ENCODE measurements at regions not wholly inside any gene's neighbourhood (a gene's known extent, or its start where the extent isn't known, plus 50 kb on each side); places are given as distances from the start of the nearest gene placed in this dataset.

DNA sequence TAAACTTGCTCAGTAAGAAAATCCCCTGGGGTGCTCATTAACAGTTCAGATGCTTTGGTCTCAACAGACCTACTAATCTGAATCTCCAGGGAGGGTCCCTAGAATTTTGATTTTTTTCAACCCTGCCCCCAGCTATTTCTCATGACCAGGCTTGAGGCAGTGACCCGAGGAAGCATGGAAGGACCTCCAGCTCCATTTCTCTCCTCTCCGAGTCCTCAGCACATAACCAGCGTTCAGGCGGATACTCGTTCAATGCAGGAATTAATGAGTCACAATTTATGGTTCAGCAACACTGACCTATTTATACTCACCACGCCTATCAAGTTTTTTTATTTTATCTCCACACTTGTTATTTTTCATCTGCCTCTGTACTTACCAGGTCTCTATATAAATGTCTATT is 369.2 kb upstream of the CDH4 start:
- no peak for DNase-seq

DNA sequence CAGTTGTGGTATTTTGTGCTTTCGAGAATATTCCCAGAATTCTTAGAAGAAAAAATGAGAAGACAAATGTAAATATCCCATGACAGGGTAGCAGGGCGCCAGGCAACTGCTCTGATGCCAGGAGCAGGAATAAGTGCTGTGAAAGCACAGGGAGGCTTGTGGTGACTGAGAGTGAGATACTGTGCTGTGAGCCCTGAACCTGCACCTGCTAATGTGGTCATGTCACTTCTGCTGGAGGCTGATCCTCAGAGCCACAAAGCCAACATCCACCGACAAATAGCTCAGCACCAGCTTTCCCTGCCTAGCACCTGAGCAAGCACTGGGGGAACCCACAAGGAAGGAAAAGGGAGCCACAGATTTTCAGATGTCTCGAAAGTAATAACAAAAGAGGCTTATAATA is 368.6 kb upstream of the CDH4 start:
- no peak for DNase-seq

DNA sequence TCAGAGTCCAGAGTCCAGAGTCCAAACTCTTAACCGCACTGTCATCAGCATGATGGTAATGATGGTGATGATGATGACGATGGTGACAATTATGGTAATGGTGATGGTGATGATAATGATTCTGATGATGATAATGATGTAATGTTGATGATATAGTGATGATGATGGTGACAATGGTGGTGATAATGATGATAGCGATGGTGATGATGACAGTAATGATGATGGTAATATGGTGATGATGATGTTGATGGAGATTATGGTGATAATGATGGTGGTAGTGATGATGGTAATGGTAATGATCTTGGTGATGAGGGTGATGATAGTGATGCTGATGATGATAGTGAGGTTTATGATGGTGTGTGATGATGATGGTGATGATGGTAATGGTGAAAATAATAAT is 367.8 kb upstream of the CDH4 start:
- DNase-seq, result no peak

DNA sequence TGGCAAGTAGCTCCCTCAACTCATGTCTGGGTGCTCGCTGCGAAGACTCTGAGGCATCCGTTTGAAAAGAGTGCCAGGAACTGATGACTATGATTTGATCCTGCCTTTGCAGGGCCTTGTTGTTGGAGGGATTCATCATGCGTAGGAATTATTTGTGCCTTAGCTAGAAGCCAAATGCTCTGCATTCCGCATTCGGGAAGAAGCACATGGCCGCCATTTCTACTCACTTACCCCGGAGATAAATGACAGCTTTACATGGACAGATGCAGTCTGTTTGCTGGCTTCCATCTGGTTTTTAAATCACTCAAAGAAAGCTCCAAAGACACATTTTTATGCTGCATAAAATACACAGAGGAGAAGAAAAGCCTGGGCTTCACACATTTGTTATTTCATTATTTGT is 363.3 kb upstream of the CDH4 start:
- DNase-seq, result no peak

DNA sequence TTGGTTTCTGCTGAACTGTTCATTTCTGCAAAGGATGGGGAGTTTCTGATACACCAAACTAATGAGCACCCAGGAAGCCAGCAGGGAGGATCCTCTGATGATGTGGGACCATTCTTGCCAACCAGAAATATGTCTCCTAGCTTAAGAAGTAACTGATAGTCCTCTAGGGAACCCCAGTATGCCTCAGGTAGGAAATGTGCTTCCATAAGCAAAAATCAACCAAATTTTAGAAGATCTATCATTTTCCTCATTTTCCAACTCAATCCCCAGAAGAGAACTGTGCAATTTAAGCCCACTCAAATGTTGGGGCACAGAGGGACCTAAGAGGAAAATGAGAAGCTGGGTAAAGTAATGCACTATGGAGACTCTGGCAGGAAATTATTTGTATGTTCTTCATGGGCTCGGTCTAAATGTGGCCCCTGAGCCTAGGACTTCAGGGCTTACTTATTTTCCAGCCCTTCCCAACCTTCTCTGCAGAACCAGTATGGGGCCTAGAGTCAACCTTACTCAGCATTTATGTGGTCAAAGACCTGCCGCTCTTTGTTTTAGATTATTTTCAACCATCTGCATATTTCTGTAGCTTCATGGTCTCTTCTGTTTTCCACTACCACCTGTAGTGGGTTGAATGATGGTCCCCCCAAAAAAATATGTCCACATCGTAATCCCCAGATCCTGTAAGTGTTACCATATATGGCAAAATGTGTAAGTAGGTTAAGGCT is 359.8 kb upstream of the CDH4 start:
- DNase-seq, result no peak

DNA sequence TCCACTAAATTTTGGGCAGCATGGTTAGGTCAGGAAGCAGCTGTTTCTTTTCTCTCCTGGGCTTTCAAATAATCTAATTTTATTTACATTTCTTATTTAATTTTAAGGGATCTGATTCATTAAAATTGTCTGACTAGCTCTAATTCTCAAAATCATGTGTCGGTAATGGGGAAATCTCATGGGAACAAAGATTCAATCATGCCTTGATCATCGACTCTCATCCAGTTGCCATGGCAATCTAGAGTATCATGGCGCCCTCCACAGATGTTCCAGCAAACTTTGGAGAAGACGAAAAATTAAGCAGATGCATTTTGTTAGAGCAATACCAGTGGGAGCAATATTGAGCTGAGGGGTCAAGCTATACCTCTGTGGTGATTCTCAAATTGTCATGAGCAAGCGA is 358.0 kb upstream of the CDH4 start:
- DNase-seq, result no peak

DNA sequence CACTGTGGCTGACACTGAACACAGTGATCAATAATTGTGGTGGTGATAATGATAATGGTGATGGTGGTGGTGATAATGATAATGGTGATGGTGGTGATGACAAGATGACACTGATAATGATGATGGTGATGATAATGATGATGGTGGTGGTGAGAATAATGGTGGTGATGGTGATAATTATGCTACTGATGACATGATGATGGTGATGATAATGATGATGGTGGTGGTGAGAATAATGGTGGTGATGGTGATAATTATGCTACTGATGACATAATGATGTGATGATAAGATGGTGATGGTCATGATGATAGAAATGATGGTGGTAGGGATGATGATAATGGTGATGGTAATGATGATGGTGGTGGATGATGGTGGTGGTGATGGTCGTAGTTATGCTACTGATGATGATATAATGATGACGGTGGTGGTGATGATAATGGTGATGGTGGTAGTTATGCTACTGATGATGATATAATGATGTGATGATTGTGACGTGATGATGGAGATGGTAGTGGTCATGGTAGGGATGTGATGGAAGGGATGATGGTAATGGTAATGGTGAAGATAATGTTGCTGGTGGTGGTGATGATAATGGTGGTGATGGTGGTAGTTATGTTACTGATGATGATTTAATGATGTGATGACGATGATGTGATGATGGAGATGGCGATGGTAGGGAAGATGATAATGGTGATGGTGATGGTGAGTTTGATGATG is 356.5 kb upstream of the CDH4 start:
- DNase-seq, result no peak

DNA sequence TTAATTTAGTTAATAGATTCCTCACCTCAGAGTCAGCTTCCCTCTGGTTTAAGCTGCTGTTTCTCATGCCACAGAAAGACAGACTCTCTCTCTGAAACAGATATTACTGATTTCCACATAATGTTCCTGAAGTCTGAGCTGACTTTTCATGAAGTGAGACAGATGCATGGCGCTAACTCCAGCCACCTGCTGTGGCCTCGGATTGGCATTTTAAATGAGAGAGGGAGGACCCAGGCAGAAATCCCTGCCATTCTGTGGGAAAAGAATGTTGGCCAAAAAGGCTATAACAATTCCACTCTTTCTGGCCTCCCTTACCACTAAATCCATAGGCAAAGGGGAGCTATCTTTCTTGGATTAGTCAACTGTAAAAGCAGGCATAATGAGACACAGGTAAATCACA is 354.1 kb upstream of the CDH4 start:
- DNase-seq, result no peak

DNA sequence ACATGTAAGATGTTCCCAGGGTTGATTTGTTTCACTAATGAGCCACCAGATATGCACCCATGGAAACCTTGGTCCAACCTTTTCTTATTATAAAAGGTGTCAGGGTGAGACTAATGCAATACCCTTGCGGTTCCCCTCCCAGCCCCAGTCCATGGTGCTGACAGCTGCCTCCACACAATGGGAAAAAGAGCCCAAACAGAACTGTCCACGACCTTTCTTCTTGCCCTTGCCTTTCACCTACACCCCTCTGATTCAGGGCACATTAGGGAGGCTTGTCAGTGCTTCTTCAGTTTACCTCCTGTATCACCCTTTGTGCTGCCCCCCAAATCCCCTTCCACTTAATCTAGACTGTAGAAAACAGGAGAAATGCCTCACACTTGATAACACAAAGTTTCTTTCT is 352.7 kb upstream of the CDH4 start:
- DNase-seq, result no peak

DNA sequence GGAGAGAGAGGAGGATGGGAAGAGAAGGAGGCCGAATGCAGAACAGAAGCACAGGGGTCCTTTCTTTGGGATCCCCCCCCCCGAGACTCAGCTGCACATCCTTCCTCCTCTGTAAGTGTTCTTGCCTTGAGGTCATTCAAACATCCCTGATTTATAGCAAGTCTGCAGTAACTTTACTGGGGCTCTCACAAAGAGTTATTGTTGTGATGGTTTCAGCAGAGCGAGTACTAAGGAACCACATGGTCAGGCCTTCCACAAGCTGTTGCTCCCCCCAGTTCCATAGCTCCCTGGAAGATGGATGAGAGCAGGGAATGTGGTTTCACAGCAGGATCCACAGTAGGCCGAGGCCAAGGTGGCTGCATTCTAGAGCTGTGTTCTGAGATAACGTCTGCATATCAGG is 351.4 kb upstream of the CDH4 start:
- DNase-seq, result no peak

DNA sequence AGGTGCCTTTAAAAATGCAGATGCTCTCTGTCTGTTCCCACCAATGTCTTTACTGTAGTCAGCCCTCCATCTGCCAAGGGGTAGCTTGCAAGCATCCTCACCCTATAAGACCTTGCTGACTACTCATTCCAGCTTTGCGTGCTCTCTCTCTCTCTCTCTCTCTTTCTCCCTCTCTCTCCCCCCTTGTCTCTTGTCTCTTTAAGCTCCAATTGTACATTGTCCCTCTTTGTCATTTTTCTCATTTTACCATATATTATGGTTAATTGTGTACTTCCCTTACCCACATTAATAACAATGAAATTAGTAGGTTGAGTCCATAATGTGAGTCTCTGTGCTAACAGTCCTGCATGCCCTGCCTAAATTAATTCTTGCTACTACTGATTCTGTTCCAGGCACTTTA is 350.2 kb upstream of the CDH4 start:
- no peak for DNase-seq

DNA sequence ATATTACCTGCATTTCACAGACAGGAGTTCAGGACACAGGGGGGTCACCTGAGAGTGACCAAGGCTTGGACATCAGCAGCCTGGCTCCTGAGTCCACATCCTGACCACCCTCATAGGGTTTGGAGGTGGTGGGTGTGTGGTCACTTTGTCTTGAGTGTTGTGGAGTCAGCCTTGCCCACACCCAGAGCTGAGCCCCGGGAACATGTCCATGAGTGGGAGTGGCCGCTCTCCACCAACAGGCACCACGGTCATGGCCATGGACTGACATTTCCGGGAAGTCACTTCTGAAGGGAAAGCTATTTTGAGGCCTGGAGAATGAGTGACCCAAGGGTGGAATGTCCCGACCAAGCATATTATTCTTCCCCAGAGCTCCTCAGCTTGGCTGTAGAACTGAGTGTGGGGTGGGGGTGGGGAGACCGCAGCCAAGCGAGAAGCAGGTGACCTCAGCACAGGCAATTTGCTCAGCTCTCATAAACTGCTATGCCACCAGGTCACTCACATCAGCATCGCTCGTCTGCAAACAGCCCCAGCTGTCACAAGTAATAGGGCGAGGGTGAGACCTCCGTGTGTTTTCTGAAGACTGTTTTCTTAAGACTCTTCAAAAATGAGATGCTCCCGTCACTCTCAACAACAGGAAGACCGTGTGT is 348.6 kb upstream of the CDH4 start:
- no peak for DNase-seq

DNA sequence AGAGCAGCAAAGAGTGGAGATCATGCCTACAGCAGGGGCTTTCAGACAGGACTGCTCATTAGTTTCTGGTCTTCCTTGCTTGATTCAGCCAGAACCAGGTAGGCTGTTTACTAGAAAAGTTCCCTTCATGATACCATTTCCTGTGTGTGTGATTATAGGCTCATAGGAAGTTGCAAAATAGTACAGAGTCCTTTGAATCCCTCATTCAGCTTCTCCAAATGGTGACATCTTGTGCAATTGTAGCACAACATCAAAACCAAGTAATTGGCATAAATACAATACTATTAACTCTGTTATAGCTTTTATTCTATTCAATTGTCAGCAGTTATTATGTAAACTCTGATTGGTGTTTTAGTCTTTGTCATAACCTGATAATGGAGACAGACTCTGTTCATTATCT is 347.3 kb upstream of the CDH4 start:
- no peak for DNase-seq

DNA sequence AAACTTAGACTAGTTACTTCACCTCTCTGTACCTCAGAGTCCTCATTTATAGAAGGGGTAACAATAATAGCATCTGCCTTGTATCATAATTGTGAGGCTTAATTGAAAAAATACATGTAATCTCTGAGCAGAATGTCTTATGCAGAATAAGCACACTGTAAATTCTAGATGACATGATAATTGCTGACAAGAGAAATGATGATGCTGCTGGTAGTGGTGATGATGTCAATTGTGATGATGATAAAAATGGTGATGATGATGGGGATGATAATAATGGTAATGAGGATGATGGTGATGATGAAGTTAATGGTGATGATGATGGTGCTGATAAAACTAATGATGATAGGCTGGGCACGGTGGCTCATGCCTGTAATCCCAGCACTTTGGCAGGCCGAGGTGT is 346.1 kb upstream of the CDH4 start:
- DNase-seq, result no peak

DNA sequence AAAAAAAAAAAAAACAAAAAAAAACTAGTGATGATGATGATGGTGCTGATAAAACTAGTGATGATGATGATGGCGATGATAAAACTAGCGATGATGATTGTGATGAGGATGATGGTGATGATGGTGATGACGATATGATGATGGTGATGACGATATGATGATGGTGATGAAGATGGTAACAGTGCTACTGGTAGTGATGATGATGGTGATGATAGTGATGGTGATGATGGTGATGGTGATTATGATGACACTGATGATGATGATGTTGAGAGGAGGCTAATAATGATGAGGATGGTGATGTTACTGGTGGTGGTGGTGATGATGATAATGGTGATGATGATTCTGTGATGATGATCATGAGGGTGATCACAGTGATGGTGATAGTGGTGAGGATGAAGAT is 345.5 kb upstream of the CDH4 start:
- DNase-seq, result no peak

DNA sequence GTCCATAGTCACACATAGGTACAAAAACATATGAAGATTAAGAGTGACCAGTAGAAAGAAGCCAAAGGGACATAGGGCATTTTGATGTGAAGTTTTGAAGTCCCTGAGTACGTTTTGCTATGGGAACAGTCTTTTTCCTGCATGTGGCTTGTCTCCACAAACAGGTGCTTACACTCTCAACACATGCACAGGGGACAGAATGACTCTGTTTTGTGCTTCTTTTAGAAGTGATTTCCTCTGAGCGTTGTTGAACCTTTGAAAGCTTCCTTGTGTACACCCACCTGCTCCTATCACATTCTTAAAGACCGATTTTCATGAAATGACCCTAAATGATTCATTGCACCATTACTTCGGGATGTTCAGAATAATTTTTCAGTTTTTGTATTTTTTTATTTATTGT is 338.8 kb upstream of the CDH4 start:
- no peak for DNase-seq

DNA sequence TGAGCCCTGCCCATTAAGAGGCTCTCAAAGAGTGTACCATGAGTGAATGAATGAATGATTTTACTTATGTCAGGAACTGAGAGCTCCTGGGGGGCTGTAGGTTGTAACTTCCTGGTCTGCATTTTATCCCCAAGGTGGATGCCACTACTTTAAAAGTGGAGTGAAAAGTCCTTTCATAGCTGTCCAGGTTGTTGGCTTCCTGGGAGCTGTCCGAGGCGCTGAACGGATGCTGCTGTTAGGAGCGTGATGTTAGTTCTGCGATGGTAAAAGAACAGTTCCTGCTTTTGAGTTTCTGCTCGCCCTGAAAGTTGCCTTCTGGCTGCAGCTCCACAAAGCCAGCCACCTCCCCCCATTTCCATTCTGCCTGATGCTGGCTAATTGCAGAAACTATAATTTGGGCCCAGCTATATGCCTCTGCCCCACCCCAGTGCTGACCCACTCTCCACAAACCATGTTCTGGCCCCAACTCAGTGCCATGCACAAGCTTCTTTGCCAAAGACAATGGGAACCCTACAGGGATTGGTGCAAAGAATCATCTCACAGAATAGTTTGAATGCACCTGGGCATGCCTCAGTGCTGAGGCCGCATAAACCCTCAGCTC is 330.9 kb upstream of the CDH4 start:
- peak; percentile 67 for DNase-seq

DNA sequence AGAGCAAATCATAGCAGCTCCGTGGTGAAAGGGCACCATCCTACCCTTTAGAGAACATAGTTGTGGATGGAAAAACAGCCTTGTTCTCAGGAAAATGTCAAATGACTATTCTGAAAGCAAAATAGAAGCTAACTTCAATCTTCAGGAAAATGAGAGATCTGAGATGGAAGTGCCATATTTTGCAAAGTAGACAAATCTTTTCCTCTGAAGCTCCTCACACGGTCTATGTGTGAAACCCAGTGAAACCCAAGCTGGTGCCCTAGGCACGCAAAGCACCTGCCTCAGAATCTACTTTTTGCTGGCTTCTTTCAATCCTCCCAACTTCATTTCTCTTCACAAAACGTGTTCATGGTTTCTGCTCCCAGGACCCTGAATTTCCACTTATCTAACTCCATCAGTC is 325.2 kb upstream of the CDH4 start:
- DNase-seq, result no peak

DNA sequence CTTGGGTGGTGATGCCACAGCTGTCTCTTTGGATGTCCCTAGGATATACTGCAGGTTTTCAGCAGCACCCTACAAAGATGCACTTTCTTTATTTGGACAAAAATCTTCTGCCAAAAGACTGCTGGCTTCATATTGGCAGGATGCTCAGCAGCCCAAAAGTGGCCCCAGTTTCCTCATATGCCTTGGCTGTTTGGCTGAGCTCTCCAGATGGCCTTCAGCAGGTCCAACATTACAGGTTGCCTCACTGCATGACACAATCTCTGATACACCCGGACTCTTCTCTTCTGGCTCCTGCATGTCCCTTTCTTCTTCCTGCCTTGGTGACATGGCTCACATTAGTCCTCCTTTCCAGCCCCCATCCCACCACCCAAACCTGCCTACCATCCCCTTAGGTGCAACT is 323.7 kb upstream of the CDH4 start:
- DNase-seq, result no peak

DNA sequence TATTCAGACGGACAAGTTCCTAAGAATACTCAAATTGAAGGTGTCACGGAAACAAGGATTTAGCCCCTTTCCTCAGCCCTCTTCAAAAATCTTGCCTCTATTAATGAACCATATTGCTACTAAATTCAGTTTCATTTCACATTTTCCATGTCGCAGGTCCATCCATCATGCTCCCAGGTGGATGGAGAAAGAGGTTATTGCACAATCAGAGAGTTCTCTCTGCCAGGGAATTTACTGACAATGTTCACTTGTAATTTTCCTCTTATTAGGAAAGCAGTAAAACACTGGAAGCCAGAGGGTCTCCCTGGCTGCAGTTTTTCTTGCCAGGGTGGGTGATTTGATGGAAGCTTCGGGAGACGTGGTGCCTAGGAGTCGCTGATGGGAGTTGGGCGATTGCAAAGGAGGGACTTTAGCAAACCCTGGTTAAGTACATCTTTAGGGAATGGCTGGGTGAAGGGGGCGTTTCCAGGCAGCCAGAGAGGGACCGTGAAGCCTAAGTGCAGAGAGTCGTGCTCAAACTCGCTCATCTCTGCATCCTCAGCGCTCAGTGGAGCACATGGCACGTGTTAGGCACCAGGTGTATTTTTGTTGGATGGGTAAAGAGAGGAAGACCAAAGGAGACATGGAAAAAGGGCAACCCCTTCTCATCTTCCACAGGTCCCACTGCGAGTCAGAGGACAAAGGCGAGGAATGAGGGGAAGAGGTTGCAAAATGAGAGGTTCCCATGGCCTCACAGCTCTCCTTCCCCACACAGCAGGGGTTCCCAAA is 321.9 kb upstream of the CDH4 start:
- no peak for DNase-seq

DNA sequence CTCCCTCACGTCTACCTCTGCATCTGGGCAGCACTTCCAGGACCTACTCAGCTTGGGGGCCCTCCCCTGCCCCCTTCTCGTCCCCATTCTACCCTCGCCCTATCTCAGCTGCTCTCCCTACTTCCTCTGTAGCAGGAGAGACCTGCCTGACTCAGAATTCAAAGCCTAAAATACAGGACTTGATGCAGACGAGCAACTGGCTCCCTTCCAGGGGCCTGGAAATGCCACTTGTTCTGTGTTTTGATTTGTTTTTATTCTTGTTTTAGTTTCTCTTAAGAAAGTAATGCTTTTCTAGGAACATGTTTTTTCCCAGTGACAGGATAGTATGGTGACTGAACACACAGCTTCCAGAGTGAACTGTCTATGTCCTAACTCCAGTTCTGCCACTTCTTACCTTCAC is 320.4 kb upstream of the CDH4 start:
- no peak for DNase-seq

DNA sequence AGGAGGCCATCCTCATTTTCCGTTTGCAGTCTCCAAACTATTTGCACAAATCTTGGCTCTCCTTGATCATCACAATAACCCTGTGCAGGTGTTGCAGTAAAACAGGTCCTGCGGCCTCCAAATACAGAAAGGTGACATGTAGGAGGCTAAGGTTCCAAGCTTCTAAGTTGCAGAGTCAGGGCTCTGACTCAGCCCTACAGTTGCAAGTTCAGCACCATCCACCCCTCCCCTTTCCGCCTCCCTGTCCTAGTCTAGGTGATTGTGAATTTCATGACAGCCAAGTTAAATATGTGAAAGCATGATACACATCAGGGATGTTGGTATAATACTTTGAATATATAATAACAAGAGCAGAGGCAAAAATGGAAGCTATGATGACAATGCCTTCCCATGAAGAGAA is 317.3 kb upstream of the CDH4 start:
- no peak for DNase-seq

DNA sequence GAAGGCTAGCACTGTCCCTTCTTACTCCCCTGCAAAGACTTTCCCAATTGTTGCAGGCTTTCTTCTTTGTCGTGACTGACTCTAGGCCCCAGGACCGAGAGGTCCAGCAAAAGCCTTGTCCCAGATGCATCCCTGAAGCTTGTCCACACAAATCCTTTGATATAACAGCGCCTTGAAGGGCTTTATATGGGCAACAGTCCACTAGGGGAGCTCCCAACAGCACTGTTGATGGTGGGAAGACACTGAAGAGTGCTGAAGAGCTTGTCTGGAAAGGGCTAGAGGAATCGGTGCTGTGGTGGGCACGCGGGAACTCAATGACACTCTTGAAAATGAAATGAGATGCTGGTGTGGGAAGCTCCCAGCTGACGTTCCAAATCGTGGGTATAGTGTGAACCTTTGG is 316.1 kb upstream of the CDH4 start:
- DNase-seq, result no peak
